Keratinocyte (primary cell): ENCODE measurements at regions not wholly inside any gene's neighbourhood (a gene's known extent, or its start where the extent isn't known, plus 50 kb on each side); places are given as distances from the start of the nearest gene placed in this dataset.

Source experiments
- DNase-seq: peaks from one replicate; pipeline ENCODE4 v3.0.0-alpha.2; 2011; ENCODE audit warnings: low read depth, missing footprints, low spot score
- FAIRE-seq: peaks from 2 replicates; lab custom pipeline; 2011; peaks lifted over from hg19 to GRCh38; lab: Jason Lieb, UNC
- H2AFZ ChIP-seq: 2 replicates; pipeline ENCODE4 v1.6.0; 2012; ENCODE audit warnings: low read length, control low read depth, inconsistent platforms; ENCODE audit not compliant: control insufficient read depth
- H3K27ac ChIP-seq: 2 replicates; pipeline ENCODE4 v1.5.1; 2011; ENCODE audit warnings: low read length; ENCODE audit not compliant: control insufficient read depth, insufficient read depth
- H3K27me3 ChIP-seq: 3 replicates; pipeline ENCODE4 v1.6.0; 2011; ENCODE audit warnings: low read length; ENCODE audit not compliant: control insufficient read depth, insufficient read depth; ENCODE audit errors: extremely low read depth
- H3K36me3 ChIP-seq, 2 experiments: 2 replicates in 1 of 2; 3 replicates in 1 of 2; pipeline ENCODE4 v1.5.1; 2011; ENCODE audit warnings: low read length in 2 of 2, mild to moderate bottlenecking in 1 of 2; ENCODE audit not compliant: control insufficient read depth in 2 of 2, insufficient read depth in 2 of 2; ENCODE audit errors: extremely low read depth in 1 of 2
- H3K4me1 ChIP-seq: 3 replicates; pipeline ENCODE4 v1.5.1; 2011; ENCODE audit warnings: low read length; ENCODE audit not compliant: control insufficient read depth, insufficient read depth; ENCODE audit errors: extremely low read depth
- H3K4me2 ChIP-seq: 3 replicates; pipeline ENCODE4 v1.6.0; 2011; ENCODE audit warnings: low read depth, low read length; ENCODE audit not compliant: control insufficient read depth, insufficient read depth; ENCODE audit errors: extremely low read depth
- H3K4me3 ChIP-seq, 3 experiments: fragments of 200-600 bp in 1 of 3; sonication (generic) in 1 of 3; 2 replicates in 2 of 3; 3 replicates in 1 of 3; pipeline ENCODE4 v1.5.1; 2011 to 2016; ENCODE audit warnings: low read length in 3 of 3, mild to moderate bottlenecking in 3 of 3, control low read depth in 2 of 3, inconsistent platforms in 1 of 3, low read depth in 1 of 3, mixed read lengths in 1 of 3, mixed run types in 1 of 3, moderate library complexity in 1 of 3; ENCODE audit not compliant: control insufficient read depth in 2 of 3, insufficient read depth in 2 of 3; ENCODE audit errors: extremely low read depth in 1 of 3
- H3K79me2 ChIP-seq: 2 replicates; pipeline ENCODE4 v1.6.0; 2012; ENCODE audit warnings: low read length; ENCODE audit not compliant: control insufficient read depth, insufficient read depth
- H3K9ac ChIP-seq: 3 replicates; pipeline ENCODE4 v1.6.0; 2011; ENCODE audit warnings: low read length; ENCODE audit not compliant: control insufficient read depth, insufficient read depth; ENCODE audit errors: extremely low read depth
- H3K9me1 ChIP-seq: 3 replicates; pipeline ENCODE4 v1.6.0; 2011; ENCODE audit warnings: low read length; ENCODE audit not compliant: control insufficient read depth, insufficient read depth; ENCODE audit errors: extremely low read depth
- H3K9me3 ChIP-seq: 2 replicates; pipeline ENCODE4 v1.5.1; 2012; ENCODE audit warnings: low read depth, low read length; ENCODE audit not compliant: control insufficient read depth
- H4K20me1 ChIP-seq: 3 replicates; pipeline ENCODE4 v1.6.0; 2011; ENCODE audit warnings: low read length; ENCODE audit not compliant: control insufficient read depth, insufficient read depth; ENCODE audit errors: extremely low read depth
- CTCF ChIP-seq, 3 experiments: IDR thresholded peaks in 1 of 3; conservative IDR thresholded peaks in 1 of 3; optimal IDR thresholded peaks in 1 of 3; 2 replicates in 2 of 3; 3 replicates in 1 of 3; pipeline versions ENCODE3 to v1.5.1; 2011; ENCODE audit warnings: low read length in 3 of 3, mild to moderate bottlenecking in 3 of 3, moderate library complexity in 2 of 3, control low read depth in 1 of 3, inconsistent platforms in 1 of 3; ENCODE audit not compliant: insufficient read depth in 2 of 3; ENCODE audit errors: extremely low read depth in 1 of 3
- EZH2 ChIP-seq: IDR thresholded peaks from one replicate; pipeline ENCODE4 v1.6.1; 2012; ENCODE audit warnings: inconsistent platforms, mild to moderate bottlenecking, low read length, moderate library complexity
- dilution Hi-C: fragments of 300-500 bp; cut with MboI; formaldehyde crosslinking; loops from one replicate; pipeline ENCODE4 v1.7.0; 2020; ENCODE audit warnings: low sequenced_read_pairs; ENCODE audit not compliant: extremely low pct_ligation_motif_present

DNA sequence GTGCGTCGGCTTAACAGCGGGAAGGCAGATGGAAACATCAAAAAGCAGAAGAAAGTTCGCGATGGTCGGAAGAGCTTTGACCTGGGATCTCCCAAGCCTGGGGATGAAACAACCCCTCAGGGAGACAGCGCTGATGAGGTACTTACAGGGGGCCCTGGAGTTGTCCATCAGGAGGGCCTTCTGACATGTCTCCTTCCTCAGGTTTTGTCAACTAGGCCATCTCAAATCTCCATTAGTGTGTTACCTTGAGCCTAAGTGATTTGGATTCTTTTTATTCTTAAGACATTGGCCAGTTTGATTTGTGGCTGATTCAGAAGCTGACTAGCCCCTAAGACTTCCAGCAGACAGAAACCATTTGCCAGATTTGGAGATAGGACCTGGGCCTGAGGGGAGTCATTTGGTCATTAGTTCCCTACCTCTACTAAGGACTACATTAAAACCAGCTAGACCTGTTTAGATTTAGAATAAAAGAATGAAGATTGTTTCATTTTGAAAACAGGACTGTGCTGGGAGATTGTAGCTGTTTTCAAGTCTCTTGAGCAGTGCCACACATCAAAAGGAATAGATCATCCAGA lies 97.6 kb upstream of the UMPS start:
- Histone ChIP-seq H2AFZ (no peak overlapping the region), H3K9me3 (no peaks in the 10 kb centered on the region), H3K4me2 (no peak overlapping the region), H3K27ac (no peak overlapping the region), H4K20me1 (no peaks in the 10 kb centered on the region), H3K9me1 (no peaks in the 10 kb centered on the region), H3K4me3 (no peak overlapping the region), H3K79me2 (no peaks in the 10 kb centered on the region), H3K9ac (no peak overlapping the region), H3K4me1 (no peaks in the 10 kb centered on the region), H3K27me3 (peaks cover 4% of the 10 kb centered on the region), H3K36me3 (no peaks in the 10 kb centered on the region)
- DNase-seq (no peak), FAIRE-seq (no peak)
- TF ChIP-seq EZH2 (no peak), CTCF (optimal IDR thresholded peaks at IDR 0.05 in 1 of 3, IDR thresholded peaks at IDR 0.05 in 1 of 3, conservative IDR thresholded peaks at IDR 0.05 in 1 of 3; ENCODE audit: extremely low read depth in 1 of 3, insufficient read depth in 2 of 3, low read length in 3 of 3) (no peak)
- dilution Hi-C loops: no loop called here

GRCh38 chr3:124633524-124633923 lies 96.7 kb upstream of the UMPS start:
- FAIRE-seq (no peak), DNase-seq (no peak)
- Histone ChIP-seq H3K79me2 (no peaks in the 10 kb centered on the region), H3K9me3 (no peaks in the 10 kb centered on the region), H3K9me1 (no peaks in the 10 kb centered on the region), H3K4me3 (no peak overlapping the region), H2AFZ (no peak overlapping the region), H3K9ac (no peak overlapping the region), H3K36me3 (no peaks in the 10 kb centered on the region), H3K27ac (no peak overlapping the region), H3K4me1 (no peaks in the 10 kb centered on the region), H4K20me1 (no peaks in the 10 kb centered on the region), H3K4me2 (no peak overlapping the region), H3K27me3 (peaks cover 4% of the 10 kb centered on the region)
- no peak for TF ChIP-seq CTCF (optimal IDR thresholded peaks at IDR 0.05 in 1 of 3, IDR thresholded peaks at IDR 0.05 in 1 of 3, conservative IDR thresholded peaks at IDR 0.05 in 1 of 3; ENCODE audit: extremely low read depth in 1 of 3, insufficient read depth in 2 of 3, low read length in 3 of 3)
- TF ChIP-seq EZH2: no peak
- dilution Hi-C loops: no loop called here
